Neuronal stem cell (in vitro differentiated cells): ENCODE measurements at regions not wholly inside any gene's neighbourhood (a gene's known extent, or its start where the extent isn't known, plus 50 kb on each side); places are given as distances from the start of the nearest gene placed in this dataset.

ENCODE experiments used
- DNase-seq: peaks from one replicate; pipeline ENCODE4 v3.0.0-alpha.2; 2013; ENCODE audit warnings: low spot score
- H2AFZ ChIP-seq: one replicate; pipeline ENCODE4 v1.6.1; 2013; ENCODE audit warnings: mild to moderate bottlenecking, low read length, inconsistent platforms
- H2AK5ac ChIP-seq: 2 replicates; pipeline ENCODE4 v1.6.1; 2013; ENCODE audit warnings: low read depth, mild to moderate bottlenecking, inconsistent platforms, low read length, moderate library complexity, mixed read lengths
- H2BK120ac ChIP-seq: 2 replicates; pipeline ENCODE4 v1.6.1; 2013; ENCODE audit warnings: low read depth, mild to moderate bottlenecking, inconsistent platforms, low read length, moderate library complexity, mixed read lengths
- H2BK12ac ChIP-seq: one replicate; pipeline ENCODE4 v1.6.1; 2013; ENCODE audit warnings: low read length, inconsistent platforms
- H2BK15ac ChIP-seq: 2 replicates; pipeline ENCODE4 v1.6.1; 2013; ENCODE audit warnings: mild to moderate bottlenecking, low read length, inconsistent platforms, mixed read lengths
- H2BK5ac ChIP-seq: one replicate; pipeline ENCODE4 v1.6.1; 2013; ENCODE audit warnings: inconsistent platforms, mild to moderate bottlenecking, low read length, moderate library complexity
- H3K14ac ChIP-seq: one replicate; pipeline ENCODE4 v1.6.1; 2013; ENCODE audit warnings: low read length, inconsistent platforms
- H3K18ac ChIP-seq: 2 replicates; pipeline ENCODE4 v1.6.1; 2013; ENCODE audit warnings: low read length, inconsistent platforms
- H3K23ac ChIP-seq: 2 replicates; pipeline ENCODE4 v1.6.1; 2013; ENCODE audit warnings: low read depth, mild to moderate bottlenecking, mixed read lengths, low read length, inconsistent platforms; ENCODE audit not compliant: poor library complexity
- H3K27ac ChIP-seq: replicated peaks from 3 replicates; pipeline ENCODE4 v1.5.1; 2013; ENCODE audit warnings: low read length, inconsistent platforms
- H3K27me3 ChIP-seq, 3 experiments: 2 replicates each; pipeline ENCODE4 v1.6.1; 2013; ENCODE audit warnings: low read length in 3 of 3, mild to moderate bottlenecking in 2 of 3, inconsistent platforms in 1 of 3, low read depth in 1 of 3, mixed read lengths in 1 of 3, moderate library complexity in 1 of 3; ENCODE audit not compliant: control insufficient read depth in 3 of 3, insufficient read depth in 3 of 3
- H3K36me3 ChIP-seq, 2 donors: replicated peaks in 1 of 2; 2 replicates each; pipeline ENCODE4 v1.6.1; 2013; ENCODE audit warnings: low read length in 2 of 2; ENCODE audit not compliant: control insufficient read depth in 2 of 2, insufficient read depth in 2 of 2
- H3K4ac ChIP-seq: 2 replicates; pipeline ENCODE4 v1.6.1; 2013; ENCODE audit warnings: inconsistent platforms, mild to moderate bottlenecking, low read length, moderate library complexity
- H3K4me1 ChIP-seq, 2 donors: 1 replicate in 1 of 2; 2 replicates in 1 of 2; pipeline ENCODE4 v1.6.1; 2013; ENCODE audit warnings: low read length in 2 of 2, low read depth in 1 of 2; ENCODE audit not compliant: control insufficient read depth in 2 of 2, insufficient read depth in 1 of 2
- H3K4me2 ChIP-seq: one replicate; pipeline ENCODE4 v1.6.1; 2013; ENCODE audit warnings: mild to moderate bottlenecking, low read length, inconsistent platforms; ENCODE audit not compliant: insufficient read depth, poor library complexity, severe bottlenecking
- H3K4me3 ChIP-seq, 2 donors: 2 replicates each; pipeline ENCODE4 v1.5.1; 2013; ENCODE audit warnings: low read length in 2 of 2, mild to moderate bottlenecking in 2 of 2, inconsistent platforms in 1 of 2, moderate library complexity in 1 of 2
- H3K79me1 ChIP-seq: one replicate; pipeline ENCODE4 v1.6.1; 2013; ENCODE audit warnings: low read depth, mild to moderate bottlenecking, inconsistent platforms, low read length, moderate library complexity
- H3K9ac ChIP-seq: one replicate; pipeline ENCODE4 v1.6.1; 2013; ENCODE audit warnings: mild to moderate bottlenecking, low read depth, low read length, inconsistent platforms; ENCODE audit not compliant: poor library complexity
- H3K9me3 ChIP-seq, 2 donors: replicated peaks in 1 of 2; 2 replicates each; pipeline versions ENCODE3 to v1.6.1; 2013; ENCODE audit warnings: low read length in 2 of 2, mild to moderate bottlenecking in 2 of 2, inconsistent platforms in 1 of 2, low read depth in 1 of 2, mixed read lengths in 1 of 2, moderate library complexity in 1 of 2; ENCODE audit not compliant: control insufficient read depth in 2 of 2, insufficient read depth in 1 of 2
- H4K8ac ChIP-seq: one replicate; pipeline ENCODE4 v1.6.1; 2013; ENCODE audit warnings: low read depth, mild to moderate bottlenecking, inconsistent platforms, low read length, moderate library complexity
- H4K91ac ChIP-seq: one replicate; pipeline ENCODE4 v1.6.1; 2013; ENCODE audit warnings: low read length, low read depth, mild to moderate bottlenecking, inconsistent platforms; ENCODE audit not compliant: poor library complexity
- WGBS, 2 donors: extraction: QIAGEN DNeasy Blood & Tissue Kit; methylation state at CpG; one replicate each; pipeline ENCODE4 v1.1.7; 2013; ENCODE audit warnings: missing lambda C conversion rate in 2 of 2, mixed read lengths in 1 of 2; ENCODE audit not compliant: insufficient read length in 2 of 2, insufficient replicate concordance in 1 of 2; ENCODE audit errors: extremely low coverage in 2 of 2; 5-methylcytosine and 5-hydroxymethylcytosine counted together

GRCh38 chr1:10943041-10943440 lies 69.4 kb upstream of the TARDBP start:
- Histone ChIP-seq H2AFZ (no peak overlapping the region), H3K4me2 (no peak overlapping the region), H2BK12ac (no peak overlapping the region), H3K14ac (no peak overlapping the region), H4K91ac (no peak overlapping the region), H3K27me3 (peaks cover 0 to 57% (median 0%) of the 10 kb centered on the region in 3 experiments), H2BK120ac (no peak overlapping the region), H3K4me3 (no peak overlapping the region), H3K23ac (no peak overlapping the region), H3K79me1 (no peaks in the 10 kb centered on the region), H3K18ac (peak overlapping the region; percentile 58), H4K8ac (no peak overlapping the region), H3K9ac (no peak overlapping the region), H3K9me3 (no peaks in the 10 kb centered on the region), H3K36me3 (no peaks in the 10 kb centered on the region), H2AK5ac (no peak overlapping the region), H3K27ac (no peak overlapping the region), H2BK15ac (no peak overlapping the region), H3K4me1 (peaks cover 8 to 13% of the 10 kb centered on the region in 2 donors), H2BK5ac (no peak overlapping the region), H3K4ac (no peak overlapping the region)
- DNase-seq, result no peak
- no CpG with 5 or more reads among the region's 7 CpGs for WGBS, 2 donors

DNA sequence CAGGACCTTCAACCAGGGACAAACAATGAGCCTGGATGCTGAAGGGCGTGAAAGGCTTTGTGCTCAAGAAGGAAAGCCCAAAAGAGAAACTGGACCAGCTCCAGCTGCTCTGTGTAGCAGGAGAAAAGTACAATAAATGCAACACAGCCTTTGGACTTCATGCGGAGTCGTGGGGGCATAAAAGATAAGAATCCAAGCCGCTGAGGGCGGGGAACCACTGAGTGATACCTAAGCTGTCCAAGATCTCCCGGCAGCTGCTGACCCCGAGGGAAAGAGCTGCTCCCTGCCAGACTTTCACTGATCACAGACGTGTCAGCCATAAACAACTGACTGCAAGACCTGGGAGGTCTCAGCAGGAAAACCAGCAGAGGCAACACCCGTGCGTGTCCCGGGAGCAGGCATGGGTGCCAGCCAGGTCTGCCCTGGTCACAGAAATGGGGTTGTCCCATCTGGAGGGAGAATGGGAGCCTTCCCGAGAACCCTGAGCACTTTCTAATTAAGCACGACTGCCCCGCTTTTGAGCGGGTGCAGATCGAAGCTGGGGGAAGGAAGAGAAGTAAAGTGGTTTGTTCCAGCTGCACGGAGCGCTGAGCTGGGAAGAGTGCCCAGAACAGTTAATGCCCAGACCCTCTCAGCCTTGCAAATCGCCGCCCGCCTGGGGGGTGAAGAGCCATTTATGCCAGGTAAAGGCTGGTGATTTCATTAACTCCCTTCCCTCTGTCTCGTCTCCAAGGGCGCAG lies 68.3 kb upstream of the TARDBP start:
- no CpG with 5 or more reads among the region's 23 CpGs for WGBS, 2 donors
- no peak for DNase-seq
- H2AFZ ChIP-seq, result no peak overlapping the region
- no peaks in the 10 kb centered on the region for H3K9me3 ChIP-seq
- no peak overlapping the region for H2BK120ac ChIP-seq
- no peak overlapping the region for H2AK5ac ChIP-seq
- H3K4me2 ChIP-seq, result no peak overlapping the region
- no peak overlapping the region for H3K18ac ChIP-seq
- H3K23ac ChIP-seq, result no peak overlapping the region
- H2BK15ac ChIP-seq, result no peak overlapping the region
- H2BK12ac ChIP-seq, result no peak overlapping the region
- no peaks in the 10 kb centered on the region for H3K79me1 ChIP-seq
- no peaks in the 10 kb centered on the region for H3K36me3 ChIP-seq
- H2BK5ac ChIP-seq, result no peak overlapping the region
- H3K4me3 ChIP-seq, result no peak overlapping the region
- peaks cover 8 to 11% of the 10 kb centered on the region in 2 donors for H3K4me1 ChIP-seq
- H4K8ac ChIP-seq, result no peak overlapping the region
- peaks cover 0 to 46% (median 0%) of the 10 kb centered on the region in 3 experiments for H3K27me3 ChIP-seq
- peak overlapping the region; percentile 21 for H3K14ac ChIP-seq
- no peak overlapping the region for H3K27ac ChIP-seq
- H3K9ac ChIP-seq, result peak overlapping the region; percentile 8
- H3K4ac ChIP-seq, result no peak overlapping the region
- H4K91ac ChIP-seq, result no peak overlapping the region

- no peaks in the 10 kb centered on the region for H3K9me3 ChIP-seq
- no peak overlapping the region for H3K23ac ChIP-seq
- no peak overlapping the region for H3K27ac ChIP-seq
- H3K18ac ChIP-seq, result no peak overlapping the region
- no peak overlapping the region for H4K91ac ChIP-seq
- no peak overlapping the region for H2AFZ ChIP-seq
- no peak for DNase-seq
- no peak overlapping the region for H4K8ac ChIP-seq
- H3K14ac ChIP-seq, result no peak overlapping the region
- H2BK12ac ChIP-seq, result no peak overlapping the region
- peak overlapping the region; percentile 58 for H2BK5ac ChIP-seq
- WGBS, 2 donors, result no CpG with 5 or more reads among the region's 19 CpGs
- peak overlapping the region; percentile 79 for H2BK15ac ChIP-seq
- H2AK5ac ChIP-seq, result peak overlapping the region; percentile 82
- H2BK120ac ChIP-seq, result no peak overlapping the region
- peaks cover 0 to 27% (median 0%) of the 10 kb centered on the region in 3 experiments for H3K27me3 ChIP-seq
- peaks cover 8 to 11% of the 10 kb centered on the region in 2 donors for H3K4me1 ChIP-seq
- no peak overlapping the region for H3K4me3 ChIP-seq
- no peak overlapping the region for H3K4me2 ChIP-seq
- H3K79me1 ChIP-seq, result no peaks in the 10 kb centered on the region
- H3K4ac ChIP-seq, result no peak overlapping the region
- no peaks in the 10 kb centered on the region for H3K36me3 ChIP-seq
- H3K9ac ChIP-seq, result no peak overlapping the region
These were observed 66.4 kb upstream of the TARDBP start for GRCh38 chr1:10945991-10946509.

DNA sequence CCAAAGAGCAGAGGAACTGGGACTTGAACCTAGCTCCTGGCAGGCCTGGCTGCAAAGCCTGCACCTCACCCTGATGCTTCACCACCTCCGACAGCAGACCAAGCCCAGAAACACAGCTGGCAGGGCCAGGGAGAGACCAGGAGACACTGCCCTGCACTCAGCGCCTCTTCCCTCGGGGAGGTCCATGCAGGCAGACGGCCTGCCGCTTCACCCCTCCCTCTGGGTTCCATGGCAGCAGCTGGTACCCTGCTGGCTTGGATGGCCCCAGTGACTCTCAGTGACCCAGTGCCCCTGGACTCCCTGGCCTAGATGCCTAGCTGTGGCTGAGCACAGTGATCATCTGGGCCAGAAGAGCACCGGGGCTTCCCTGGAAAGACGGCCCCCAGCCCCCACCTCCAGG lies 65.3 kb upstream of the TARDBP start:
- Histone ChIP-seq H2BK12ac (peak overlapping the region; percentile 65), H3K27ac (no peak overlapping the region), H2BK15ac (peak overlapping the region; percentile 68), H2BK120ac (no peak overlapping the region), H3K9ac (peak overlapping the region; percentile 6), H3K9me3 (no peaks in the 10 kb centered on the region), H2BK5ac (no peak overlapping the region), H3K23ac (peak overlapping the region; percentile 35), H3K4me2 (no peak overlapping the region), H3K4me1 (peaks cover 4 to 6% of the 10 kb centered on the region in 2 donors), H2AFZ (no peak overlapping the region), H2AK5ac (peak overlapping the region; percentile 89), H3K18ac (peak overlapping the region; percentile 86), H3K14ac (peak overlapping the region; percentile 84), H3K4ac (no peak overlapping the region), H3K36me3 (no peaks in the 10 kb centered on the region), H3K79me1 (no peaks in the 10 kb centered on the region), H3K4me3 (peak overlapping the region in 1 of 2 donors; percentile 23), H3K27me3 (peaks cover 0 to 28% (median 0%) of the 10 kb centered on the region in 3 experiments), H4K8ac (no peak overlapping the region), H4K91ac (no peak overlapping the region)
- no peak for DNase-seq
- no CpG with 5 or more reads among the region's 7 CpGs for WGBS, 2 donors
